COLO668 (cell line): ENCODE measurements at regions not wholly inside any gene's neighbourhood (a gene's known extent, or its start where the extent isn't known, plus 50 kb on each side); places are given as distances from the start of the nearest gene placed in this dataset.

Source experiments
- DNase-seq: peaks from one replicate; lab custom pipeline; 2025; ENCODE audit not compliant: unreplicated experiment; lab: John Stamatoyannopoulos, UW

DNA sequence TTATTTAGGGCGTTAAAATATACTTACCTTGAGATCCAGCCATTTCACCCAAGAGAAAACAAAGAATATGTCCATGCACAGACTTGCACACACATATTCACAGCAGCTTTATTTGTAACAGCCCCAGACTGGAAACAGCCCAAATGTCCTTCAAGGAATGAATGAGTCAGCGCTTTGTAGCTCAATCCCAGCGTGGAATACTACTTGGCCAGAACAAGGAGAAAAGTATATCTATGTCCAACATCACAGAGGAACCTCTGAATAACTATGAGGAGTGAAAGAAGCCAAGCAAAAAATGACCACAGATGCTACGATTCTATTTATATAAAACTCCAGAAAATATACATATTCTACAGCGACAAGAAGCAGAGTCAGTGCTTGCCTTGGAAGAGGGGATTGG lies 158.3 kb downstream of the ENGASE start:
- DNase-seq, result no peak

GRCh38 chr17:79231766-79232287 lies 157.2 kb downstream of the ENGASE start:
- DNase-seq, result no peak

- DNase-seq, result no peak
Observed at GRCh38 chr17:79230576-79230975, 156.0 kb downstream of the ENGASE start.

DNA sequence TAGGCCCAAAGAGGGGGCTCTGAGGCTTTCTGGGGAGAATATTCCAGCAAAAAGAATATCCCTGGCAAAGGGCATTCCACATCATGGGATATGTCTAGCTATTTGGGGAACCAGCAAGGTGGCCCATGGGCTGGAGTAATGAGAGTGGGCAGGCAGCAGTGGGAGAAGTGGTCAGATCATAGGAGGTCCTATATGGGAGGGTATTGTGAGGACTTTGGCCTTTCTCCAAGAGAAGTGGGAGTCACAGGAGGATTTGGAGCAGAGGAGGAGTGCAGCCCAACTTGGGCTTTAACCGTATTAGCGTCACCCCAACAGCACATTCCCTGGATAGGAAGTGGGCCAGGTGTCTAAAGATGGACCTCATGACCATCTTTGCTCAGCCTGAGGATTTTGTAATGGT lies 151.4 kb downstream of the ENGASE start:
- no peak for DNase-seq

DNA sequence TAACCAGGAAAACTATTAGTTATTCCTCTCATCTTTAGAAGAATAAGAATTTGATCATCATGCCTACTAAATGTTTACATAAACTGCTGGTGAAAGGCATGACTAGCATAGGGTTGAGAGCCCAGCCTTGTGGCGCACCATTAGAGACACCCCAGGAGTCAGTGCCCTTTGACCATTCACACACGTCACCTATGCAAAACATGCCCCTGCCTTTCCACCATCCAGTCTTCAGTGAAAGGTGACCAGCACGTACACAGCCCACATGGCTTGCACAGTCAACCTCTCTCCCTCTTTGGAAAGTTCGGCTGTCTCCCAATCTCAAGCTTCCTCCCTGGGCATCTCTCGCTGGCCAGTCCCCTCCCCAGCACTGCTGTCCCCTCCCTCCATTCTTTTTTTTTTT lies 150.3 kb downstream of the ENGASE start:
- DNase-seq, result no peak

DNA sequence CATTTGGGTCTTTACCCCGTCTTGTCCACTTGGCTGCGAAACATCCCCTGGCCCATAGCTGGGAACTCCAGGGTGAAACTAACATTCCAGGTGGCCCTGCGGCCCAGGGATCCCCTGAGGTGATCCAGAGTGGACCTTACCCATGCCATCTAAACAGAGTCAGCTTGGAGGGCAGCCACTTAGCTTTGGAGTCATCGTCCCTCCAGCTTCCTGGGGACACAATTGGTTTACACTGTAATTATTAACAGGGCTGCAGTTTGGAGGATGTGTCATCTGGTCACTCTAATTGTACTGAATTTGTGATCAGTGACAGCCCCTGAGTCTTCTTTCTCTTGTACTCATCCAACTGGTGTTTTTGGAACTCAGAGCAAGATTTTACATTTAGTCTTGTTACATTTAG lies 149.9 kb downstream of the ENGASE start:
- DNase-seq, result no peak

DNA sequence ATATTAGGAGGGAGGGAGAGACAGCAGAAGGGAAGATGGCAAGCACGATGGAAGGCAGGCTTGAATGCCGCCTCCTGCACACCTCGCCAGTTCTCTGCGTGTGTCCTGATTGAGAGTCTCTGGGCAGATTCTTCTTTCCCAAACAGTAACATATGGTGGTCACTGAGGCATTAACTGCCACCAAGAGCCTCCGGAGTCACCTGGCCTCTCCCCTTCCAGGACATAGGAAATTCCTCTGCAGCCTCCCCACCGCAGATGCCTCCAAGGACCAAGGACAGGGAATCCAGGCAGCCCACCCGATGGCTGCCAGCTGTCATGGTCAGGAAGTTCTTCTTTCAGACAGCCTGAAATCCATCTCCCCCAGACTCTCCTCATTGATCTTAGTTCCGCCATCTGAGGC lies 149.3 kb downstream of the ENGASE start:
- no peak for DNase-seq

- DNase-seq, result no peak
Observed at GRCh38 chr17:79223471-79223870, 148.8 kb downstream of the ENGASE start.

- DNase-seq, result no peak
Observed at GRCh38 chr17:79221597-79221996, 147.0 kb downstream of the ENGASE start.

- DNase-seq, result no peak
Observed at GRCh38 chr17:79220713-79221291, 146.2 kb downstream of the ENGASE start.

- no peak for DNase-seq
Observed at GRCh38 chr17:79220201-79220712, 145.6 kb downstream of the ENGASE start.

- DNase-seq, result no peak
Observed at GRCh38 chr17:79219208-79219935, 144.7 kb downstream of the ENGASE start.

DNA sequence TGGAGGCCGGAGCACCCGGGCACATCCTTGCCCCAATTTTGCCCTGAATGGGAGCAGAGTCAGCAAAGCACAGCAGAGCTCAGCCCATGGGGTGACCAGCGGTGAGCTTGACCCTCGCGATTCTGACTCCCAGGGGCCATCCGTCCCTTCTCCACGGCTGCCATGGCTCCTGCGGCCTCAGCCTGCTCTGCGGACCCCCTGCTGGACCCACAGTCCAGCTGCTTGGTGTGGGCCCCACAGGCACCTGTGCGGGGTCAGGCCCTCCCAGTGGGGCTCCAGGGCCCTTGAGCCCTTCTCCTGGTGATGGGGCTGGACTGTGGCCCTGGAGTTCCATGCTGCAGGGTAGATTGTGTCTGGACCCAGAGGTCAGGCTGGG lies 144.2 kb downstream of the ENGASE start:
- no peak for DNase-seq

DNA sequence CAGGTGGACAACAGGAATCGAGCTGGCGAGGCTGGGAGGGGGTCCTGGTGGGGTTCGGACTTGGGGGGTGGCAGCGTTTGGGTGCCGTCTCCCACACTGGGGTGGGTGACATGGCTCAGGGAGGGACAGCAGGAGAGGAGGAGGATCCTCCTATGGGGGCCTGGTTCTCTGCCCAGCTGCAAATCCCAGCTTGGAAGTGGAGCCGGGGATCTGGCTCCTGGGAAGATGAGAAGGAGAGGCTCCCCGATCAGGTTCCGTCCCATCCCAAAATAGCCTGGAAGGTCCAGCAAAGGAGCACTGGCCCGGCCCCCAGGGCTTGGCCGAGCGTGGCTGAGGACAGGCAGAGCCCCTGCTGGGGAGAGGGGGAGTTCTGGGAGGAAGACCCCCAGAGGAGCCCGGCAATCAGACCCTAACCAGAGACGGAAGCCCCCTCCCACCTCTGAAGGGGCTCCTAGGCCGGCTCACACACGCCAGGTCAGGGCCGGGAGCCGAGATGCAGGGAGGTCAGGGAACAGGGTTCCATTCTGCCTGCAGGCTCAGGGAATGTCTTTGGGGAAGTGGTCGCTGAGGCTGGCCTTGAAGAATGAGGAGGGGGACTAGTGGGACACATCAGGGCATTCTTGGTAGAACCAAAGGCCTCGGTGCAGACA lies 143.7 kb downstream of the ENGASE start:
- no peak for DNase-seq

DNA sequence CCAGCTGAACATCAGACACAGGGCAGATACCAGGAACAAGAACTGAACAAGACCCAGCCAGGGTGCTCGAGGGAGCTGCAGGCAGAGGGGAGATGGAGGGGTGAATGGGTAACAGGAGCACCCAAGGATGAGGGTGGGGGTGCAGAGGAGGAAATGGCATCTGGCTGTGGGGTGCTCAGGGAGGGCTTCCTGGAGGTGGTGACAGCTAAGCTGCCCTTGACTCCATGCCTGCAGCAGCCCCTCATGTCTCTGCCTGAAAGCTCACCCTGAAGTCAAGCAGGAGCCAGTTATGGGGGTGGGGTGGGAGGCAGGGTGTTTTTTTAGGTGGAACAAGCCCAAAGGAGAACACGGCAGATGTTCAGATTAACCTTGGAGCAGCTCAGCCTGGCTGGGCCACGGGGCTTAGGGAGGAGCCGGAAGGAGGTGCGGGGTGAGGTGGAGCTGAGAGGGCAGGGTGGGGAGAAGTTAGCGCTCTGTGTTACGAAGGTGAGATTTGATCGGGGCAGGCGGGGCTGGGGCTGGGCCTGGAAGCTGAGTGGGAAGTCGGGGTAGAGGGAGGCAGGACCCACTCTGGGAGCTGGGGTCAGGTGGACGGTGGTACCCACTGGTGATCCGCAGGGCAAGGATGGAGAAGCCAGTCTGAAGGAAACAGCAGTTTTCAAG lies 143.0 kb downstream of the ENGASE start:
- no peak for DNase-seq

DNA sequence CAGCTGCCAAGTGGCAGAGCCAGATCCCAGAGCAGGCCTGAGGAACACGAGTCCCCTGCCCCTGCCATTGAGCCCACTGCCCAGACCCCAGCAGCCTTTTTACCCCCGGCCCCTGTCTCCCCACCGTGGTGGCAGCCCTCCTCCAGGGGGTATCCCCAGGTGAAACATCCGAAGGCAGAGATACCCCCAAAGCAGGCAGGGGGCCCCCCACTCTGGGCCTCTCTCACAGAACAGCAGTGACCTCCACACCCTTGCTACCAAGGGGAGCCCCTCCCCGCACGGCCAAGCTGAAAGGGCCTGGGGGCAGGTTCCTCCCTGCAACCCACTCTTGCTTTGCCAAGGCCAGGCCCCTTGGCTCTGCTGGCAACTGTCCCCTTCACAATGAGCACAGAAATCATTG lies 142.2 kb downstream of the ENGASE start:
- DNase-seq, result no peak

- no peak for DNase-seq
Observed at GRCh38 chr17:79216391-79216790, 141.8 kb downstream of the ENGASE start.

- DNase-seq, result no peak
Observed at GRCh38 chr17:79215631-79216030, 141.0 kb downstream of the ENGASE start.

- no peak for DNase-seq
Observed at GRCh38 chr17:79214940-79215604, 140.4 kb downstream of the ENGASE start.

GRCh38 chr17:79214459-79214858 lies 139.8 kb downstream of the ENGASE start:
- DNase-seq, result no peak

- no peak for DNase-seq
Observed at GRCh38 chr17:79213305-79213704, 138.7 kb downstream of the ENGASE start.
